NCI-H460 (cell line): ENCODE measurements at regions not wholly inside any gene's neighbourhood (a gene's known extent, or its start where the extent isn't known, plus 50 kb on each side); places are given as distances from the start of the nearest gene placed in this dataset.
"Not testable (repeated sequence)": the region's sequence is repeated elsewhere in the genome, so short reads cannot be mapped to it uniquely, and the experiment has no call there.

Source experiments
- DNase-seq: peaks from one replicate; pipeline ENCODE4 v3.0.0-alpha.2; 2016; ENCODE audit warnings: low read depth; ENCODE audit errors: extremely low read depth

GRCh38 chr14:87734577-87735360 lies 258.2 kb downstream of the GALC start:
- not testable (repeated sequence) for DNase-seq

DNA sequence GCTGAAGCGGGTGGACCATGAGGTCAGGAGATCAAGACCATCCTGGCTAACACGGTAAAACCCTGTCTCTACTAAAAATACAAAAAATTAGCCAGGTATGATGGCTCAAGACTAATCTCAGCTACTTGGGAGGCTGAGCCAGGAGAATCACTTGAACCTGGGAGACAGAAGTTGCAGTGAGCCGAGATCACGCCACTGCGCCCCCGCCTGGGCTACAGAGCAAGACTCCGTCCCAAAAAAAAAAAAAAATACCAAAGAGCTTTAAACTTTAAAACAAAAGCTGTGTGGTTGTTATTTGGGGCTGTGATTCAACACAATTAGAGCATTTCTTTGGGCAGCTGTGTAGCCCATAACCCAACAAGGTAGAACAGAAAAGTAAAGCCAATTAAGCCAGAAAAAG lies 259.9 kb downstream of the GALC start:
- DNase-seq: not testable (repeated sequence)

DNA sequence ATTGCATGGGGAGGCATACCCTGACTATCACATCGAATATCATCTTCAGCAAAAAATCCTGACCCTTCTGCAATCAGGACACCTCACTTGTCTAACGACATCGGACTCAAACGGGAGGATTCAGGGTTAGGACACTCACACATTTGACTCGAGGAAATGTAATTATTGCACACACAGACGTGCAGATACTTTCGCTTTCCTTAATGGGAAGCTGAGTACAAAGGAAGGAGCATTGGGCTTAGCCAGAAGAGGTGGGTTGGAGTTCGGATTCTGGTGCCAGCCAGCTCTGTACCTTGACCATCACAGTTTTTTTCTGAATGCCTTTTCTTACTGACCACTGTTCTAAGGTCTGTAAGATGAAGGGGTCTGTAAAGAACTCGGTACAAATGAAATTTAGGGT lies 260.4 kb downstream of the GALC start:
- DNase-seq: no peak

DNA sequence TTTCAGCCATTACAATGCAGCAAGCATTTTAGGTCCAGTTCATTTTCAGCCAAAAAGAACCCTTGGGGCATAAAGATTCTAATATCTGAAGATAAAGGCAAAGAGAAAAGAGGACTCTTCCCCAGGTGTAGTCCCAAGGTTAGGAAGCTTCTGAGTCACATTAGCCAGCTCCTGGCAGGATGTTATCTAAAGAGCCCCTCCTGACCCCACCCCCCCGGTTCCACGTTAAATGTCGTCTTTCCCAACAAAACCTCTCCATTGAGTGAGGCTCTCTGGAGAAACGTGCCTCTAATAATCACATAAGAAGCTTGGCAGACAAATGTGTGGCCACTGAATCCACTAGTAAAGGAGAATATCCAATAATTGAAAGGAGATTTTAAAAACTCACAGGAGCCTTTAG lies 267.7 kb downstream of the GALC start:
- no peak for DNase-seq

- DNase-seq: no peak
Measured at GRCh38 chr14:87712396-87713090, 280.4 kb downstream of the GALC start.

DNA sequence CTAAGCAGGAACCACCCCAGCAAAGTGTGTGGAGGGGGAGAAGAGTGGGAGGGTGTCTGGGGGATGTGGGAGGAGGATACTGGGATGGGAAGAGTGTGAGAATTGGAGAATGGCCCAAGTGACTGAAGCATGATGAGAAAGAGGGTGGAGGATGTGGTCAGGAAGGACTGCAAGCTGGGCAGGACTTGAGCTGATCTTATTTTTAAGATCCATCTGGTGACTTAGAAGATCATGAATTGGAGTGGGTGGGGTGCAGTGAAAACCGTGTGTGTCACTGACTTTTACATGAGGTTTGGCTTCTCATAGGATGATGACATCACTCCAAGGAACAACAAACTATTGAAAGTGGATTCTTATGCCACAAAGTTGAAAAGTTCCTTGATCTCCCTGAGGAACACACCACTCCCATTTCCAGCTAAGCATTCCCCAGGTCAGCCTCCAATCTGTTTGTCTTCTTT lies 287.5 kb downstream of the GALC start:
- DNase-seq: no peak

- no peak for DNase-seq
Measured at GRCh38 chr14:87698481-87698880, 294.5 kb downstream of the GALC start.

DNA sequence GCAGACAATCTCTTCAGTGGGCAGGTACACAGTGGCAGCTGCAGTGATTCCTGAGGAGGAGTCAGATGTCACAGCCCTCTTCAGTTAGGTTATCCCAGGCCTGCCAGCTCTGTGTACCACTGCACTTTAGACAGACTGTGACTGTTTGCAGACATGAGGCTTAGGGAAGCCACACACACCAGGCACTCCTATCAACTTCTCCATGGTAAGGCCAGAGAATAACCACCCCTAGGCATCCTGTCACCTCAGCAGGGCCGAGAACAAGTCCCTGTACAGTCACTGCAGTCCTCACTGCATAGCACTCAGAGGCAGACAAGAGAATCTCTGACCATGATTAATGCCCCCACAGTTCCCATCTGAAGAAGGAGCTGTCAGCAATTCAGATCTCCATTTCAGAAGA lies 296.5 kb downstream of the GALC start:
- no peak for DNase-seq

- no peak for DNase-seq
Measured at GRCh38 chr14:87691042-87691881, 301.7 kb downstream of the GALC start.

GRCh38 chr14:87690076-87690613 lies 302.8 kb downstream of the GALC start:
- DNase-seq: no peak

DNA sequence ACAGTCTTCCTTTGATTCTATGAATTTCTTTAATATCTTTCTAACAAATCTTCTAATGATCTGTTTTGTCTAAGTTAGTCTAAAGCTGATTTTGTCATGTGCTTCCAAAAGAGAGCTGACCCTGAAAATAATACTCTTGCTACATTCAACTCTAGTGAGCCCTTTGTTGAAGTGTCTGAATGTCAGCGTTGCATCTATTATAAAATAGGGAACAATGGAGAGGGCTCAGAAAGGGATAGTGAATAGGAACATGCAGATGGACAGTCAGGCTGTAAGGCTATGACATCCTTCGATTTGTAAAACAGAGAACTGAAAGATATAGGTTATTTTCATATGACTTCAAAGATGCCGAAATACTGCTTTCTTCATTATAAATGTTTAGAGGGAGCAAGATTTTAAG lies 304.5 kb downstream of the GALC start:
- no peak for DNase-seq

GRCh38 chr14:87687420-87687819 lies 305.6 kb downstream of the GALC start:
- no peak for DNase-seq

- no peak for DNase-seq
Measured at GRCh38 chr14:87686746-87687145, 306.2 kb downstream of the GALC start.

DNA sequence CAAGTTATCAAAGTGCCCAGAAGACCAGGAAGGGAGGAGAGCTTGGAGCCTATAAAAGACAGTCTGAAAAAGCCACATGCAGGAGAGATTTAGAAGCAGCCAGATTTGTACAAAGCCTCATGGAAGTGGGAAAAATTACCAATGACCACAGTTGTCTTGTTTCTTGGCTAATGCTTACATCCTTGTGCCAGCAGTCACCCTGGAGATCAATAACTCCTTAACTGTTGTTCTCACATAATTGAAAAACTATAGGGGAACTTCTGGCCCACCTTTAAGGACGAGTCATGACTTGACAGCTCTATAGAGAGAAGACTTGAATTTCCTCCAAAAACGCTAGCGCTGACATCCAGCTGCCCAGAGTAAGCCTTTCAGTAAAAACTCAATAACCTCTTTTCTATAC lies 313.1 kb downstream of the GALC start:
- DNase-seq: no peak

- DNase-seq: no peak
Measured at GRCh38 chr14:87678624-87679023, 314.4 kb downstream of the GALC start.

- no peak for DNase-seq
Measured at GRCh38 chr14:87676814-87677437, 316.1 kb downstream of the GALC start.

DNA sequence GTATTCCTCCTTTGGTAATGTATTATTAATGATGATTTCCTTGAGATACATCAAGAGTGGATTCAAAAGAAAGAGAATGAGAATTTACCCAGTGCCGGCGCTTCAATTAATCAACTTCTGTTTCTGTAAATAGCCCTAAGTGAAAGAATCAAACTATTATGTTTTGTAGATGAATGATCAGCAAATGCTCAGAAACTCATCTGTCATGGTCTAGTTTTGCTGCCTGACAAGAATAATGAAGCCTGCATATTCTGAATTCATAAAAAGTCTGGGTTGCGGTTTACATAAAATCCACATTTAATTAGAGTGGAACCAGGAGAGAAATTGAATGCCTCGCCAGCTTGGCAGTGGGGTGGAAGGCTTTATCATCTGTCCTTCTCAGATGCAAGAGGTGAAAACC lies 325.3 kb downstream of the GALC start:
- no peak for DNase-seq

DNA sequence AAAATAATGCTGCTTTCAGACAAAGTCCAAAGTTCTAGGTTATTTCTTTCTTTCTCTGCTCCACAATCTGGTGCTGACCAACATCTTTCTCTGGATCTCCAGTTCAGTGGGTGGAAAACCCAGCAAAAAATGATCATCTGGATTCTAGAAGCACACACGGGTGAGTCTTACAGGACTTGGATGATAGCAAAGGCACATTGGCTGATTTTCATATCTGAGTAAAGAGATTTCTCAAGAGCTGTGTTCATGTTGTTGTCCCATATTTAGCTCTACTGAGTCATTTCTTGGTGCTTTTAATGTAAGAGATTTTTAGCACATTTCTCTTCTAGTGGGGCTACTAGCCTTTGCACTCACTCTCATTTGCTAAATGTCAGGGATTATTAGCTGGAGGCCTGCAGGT lies 336.7 kb downstream of the GALC start:
- no peak for DNase-seq

DNA sequence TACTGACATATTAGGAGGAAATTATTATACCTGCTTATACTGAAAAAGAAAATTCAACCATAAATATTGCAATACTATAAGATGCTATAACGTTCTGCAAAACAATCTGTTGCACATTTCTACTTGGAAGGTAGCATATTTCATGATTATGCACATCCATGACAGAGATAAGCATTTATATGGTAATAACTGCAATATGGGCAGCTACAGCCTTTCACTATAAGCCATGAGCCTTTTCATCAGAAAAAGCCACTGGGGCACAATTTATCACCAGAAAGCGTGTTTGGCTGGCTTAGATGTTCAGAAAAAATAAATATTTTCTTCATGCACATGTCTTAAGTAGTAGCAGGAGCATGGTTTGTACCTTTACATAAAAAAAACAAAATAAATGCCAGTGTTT lies 340.7 kb downstream of the GALC start:
- no peak for DNase-seq

- no peak for DNase-seq
Measured at GRCh38 chr14:87644689-87645088, 348.3 kb downstream of the GALC start.

- no peak for DNase-seq
Measured at GRCh38 chr14:87643005-87643404, 350.0 kb downstream of the GALC start.
